Esophagus muscularis mucosa (tissue), 3 donors: ENCODE measurements at regions not wholly inside any gene's neighbourhood (a gene's known extent, or its start where the extent isn't known, plus 50 kb on each side); places are given as distances from the start of the nearest gene placed in this dataset.

Experiments used
- POLR2A ChIP-seq: fragments of 450-650 bp; IDR thresholded peaks from one replicate; pipeline ENCODE4 v1.6.1; 2017; ENCODE audit warnings: antibody characterized with exemption, moderate library complexity, mild to moderate bottlenecking, low read depth
- POLR2AphosphoS5 ChIP-seq, 2 donors: sonication (generic); formaldehyde crosslinking; IDR thresholded peaks; one replicate each; pipeline ENCODE4 v1.6.1; 2017; ENCODE audit warnings: antibody characterized with exemption in 2 of 2
- TF ChIP-seq, protein P1 (sequence below), 3 experiments: fragments of 200-600 bp in 2 of 3; fragments of 450-650 bp in 1 of 3; sonication (generic) in 2 of 3; IDR thresholded peaks; one replicate each; pipeline ENCODE4 v1.5.1; 2017 to 2019; ENCODE audit warnings: antibody characterized with exemption in 3 of 3, mild to moderate bottlenecking in 2 of 3, moderate library complexity in 1 of 3

DNA sequence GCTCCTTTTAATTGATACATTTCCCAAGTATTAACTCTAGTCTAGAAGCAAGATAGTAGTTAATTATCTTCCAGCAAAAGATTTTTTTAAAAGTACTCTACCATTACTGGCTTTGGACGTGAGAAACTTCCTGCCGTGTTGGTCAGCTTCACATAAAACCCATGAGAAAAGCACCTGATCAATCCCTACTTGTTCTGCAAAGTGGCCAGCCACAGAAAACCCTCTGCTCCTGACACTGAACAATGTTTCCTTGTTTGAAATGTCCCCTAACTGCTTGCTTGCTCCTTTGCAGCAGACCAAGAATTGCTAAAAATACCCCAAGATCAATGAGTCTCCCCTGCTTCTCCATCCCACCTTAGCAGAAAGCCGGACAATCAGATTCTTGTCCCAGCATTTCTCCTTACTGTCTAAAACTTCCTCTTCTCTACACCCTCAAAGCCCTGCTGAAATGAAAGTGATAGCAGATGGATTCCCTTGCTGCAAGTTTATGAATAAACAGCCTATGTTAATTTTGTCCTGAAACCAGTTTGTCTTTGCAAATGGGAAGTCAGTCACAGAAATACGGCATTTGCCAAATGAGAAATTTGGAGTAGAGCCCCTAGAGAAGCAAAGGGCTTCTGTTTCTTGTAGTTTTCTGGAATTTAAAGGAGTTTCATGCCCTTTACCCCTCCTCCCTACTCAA, 207.1 kb upstream of the ARHGAP20 start:
- no peak for TF ChIP-seq POLR2AphosphoS5 (IDR thresholded peaks at IDR 0.05)
- TF ChIP-seq POLR2A, result no peak
- TF ChIP-seq, protein P1, sequence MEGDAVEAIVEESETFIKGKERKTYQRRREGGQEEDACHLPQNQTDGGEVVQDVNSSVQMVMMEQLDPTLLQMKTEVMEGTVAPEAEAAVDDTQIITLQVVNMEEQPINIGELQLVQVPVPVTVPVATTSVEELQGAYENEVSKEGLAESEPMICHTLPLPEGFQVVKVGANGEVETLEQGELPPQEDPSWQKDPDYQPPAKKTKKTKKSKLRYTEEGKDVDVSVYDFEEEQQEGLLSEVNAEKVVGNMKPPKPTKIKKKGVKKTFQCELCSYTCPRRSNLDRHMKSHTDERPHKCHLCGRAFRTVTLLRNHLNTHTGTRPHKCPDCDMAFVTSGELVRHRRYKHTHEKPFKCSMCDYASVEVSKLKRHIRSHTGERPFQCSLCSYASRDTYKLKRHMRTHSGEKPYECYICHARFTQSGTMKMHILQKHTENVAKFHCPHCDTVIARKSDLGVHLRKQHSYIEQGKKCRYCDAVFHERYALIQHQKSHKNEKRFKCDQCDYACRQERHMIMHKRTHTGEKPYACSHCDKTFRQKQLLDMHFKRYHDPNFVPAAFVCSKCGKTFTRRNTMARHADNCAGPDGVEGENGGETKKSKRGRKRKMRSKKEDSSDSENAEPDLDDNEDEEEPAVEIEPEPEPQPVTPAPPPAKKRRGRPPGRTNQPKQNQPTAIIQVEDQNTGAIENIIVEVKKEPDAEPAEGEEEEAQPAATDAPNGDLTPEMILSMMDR (IDR thresholded peaks at IDR 0.05), result no peak
